Neural cell (in vitro differentiated cells): ENCODE measurements at regions not wholly inside any gene's neighbourhood (a gene's known extent, or its start where the extent isn't known, plus 50 kb on each side); places are given as distances from the start of the nearest gene placed in this dataset.

Source experiments
- H2AFZ ChIP-seq: fragments of 200-600, 300-800 bp; sonication (generic), shearing (Covaris generic); 2 replicates; pipeline ENCODE4 v1.6.0; 2014; ENCODE audit warnings: low read depth, mild to moderate bottlenecking, antibody characterized with exemption, low read length, moderate library complexity
- H3F3A ChIP-seq: fragments of 200-600 bp; shearing (Covaris generic); 2 replicates; pipeline ENCODE4 v1.6.1; 2016; ENCODE audit warnings: mild to moderate bottlenecking, moderate library complexity, mixed read lengths, antibody characterized with exemption, low read length; ENCODE audit not compliant: insufficient read depth, poor library complexity, severe bottlenecking
- H3K27ac ChIP-seq: fragments of 200-600, 300-800 bp; sonication (generic), shearing (Covaris generic); 2 replicates; pipeline ENCODE4 v1.5.1; 2014; ENCODE audit warnings: mild to moderate bottlenecking, low read length, moderate library complexity
- H3K27me3 ChIP-seq: fragments of 300-800, 200-600 bp; sonication (generic), shearing (Covaris generic); 2 replicates; pipeline ENCODE4 v1.6.0; 2014; ENCODE audit warnings: mild to moderate bottlenecking, low read depth, low read length, moderate library complexity; ENCODE audit not compliant: insufficient read depth
- H3K36me3 ChIP-seq: fragments of 300-800, 200-600 bp; sonication (generic), shearing (Covaris generic); 2 replicates; pipeline ENCODE4 v1.5.1; 2014; ENCODE audit warnings: mild to moderate bottlenecking, antibody characterized with exemption, low read length, moderate library complexity; ENCODE audit not compliant: insufficient read depth
- H3K4me2 ChIP-seq: fragments of 300-800, 200-600 bp; sonication (generic), shearing (Covaris generic); 2 replicates; pipeline ENCODE4 v1.6.0; 2014; ENCODE audit warnings: mild to moderate bottlenecking, low read length
- H3K4me3 ChIP-seq: fragments of 300-800, 200-600 bp; sonication (generic), shearing (Covaris generic); 2 replicates; pipeline ENCODE4 v1.5.1; 2014; ENCODE audit warnings: mild to moderate bottlenecking, low read length, moderate library complexity
- H3K79me2 ChIP-seq: fragments of 200-600 bp; shearing (Covaris generic); replicated peaks from 2 replicates; pipeline ENCODE4 v1.6.0; 2014; ENCODE audit warnings: mild to moderate bottlenecking, low read length, moderate library complexity; ENCODE audit not compliant: insufficient read depth
- H3K9ac ChIP-seq: fragments of 300-800, 200-600 bp; sonication (generic), shearing (Covaris generic); 2 replicates; pipeline ENCODE4 v1.6.1; 2016; ENCODE audit warnings: mild to moderate bottlenecking, low read length, mixed read lengths
- H3K9me2 ChIP-seq: fragments of 200-600 bp; shearing (Covaris generic); 2 replicates; pipeline ENCODE4 v1.6.1; 2016; ENCODE audit warnings: mild to moderate bottlenecking, low read length, mixed read lengths; ENCODE audit not compliant: insufficient read depth
- H3K9me3 ChIP-seq: fragments of 200-600, 300-800 bp; sonication (generic), shearing (Covaris generic); 2 replicates; pipeline ENCODE4 v1.6.1; 2016; ENCODE audit warnings: mild to moderate bottlenecking, mixed run types, low read length, moderate library complexity, mixed read lengths
- H4K20me1 ChIP-seq: fragments of 200-600 bp; shearing (Covaris generic); 2 replicates; pipeline ENCODE4 v1.6.1; 2016; ENCODE audit warnings: mild to moderate bottlenecking, mixed run types; ENCODE audit not compliant: insufficient read depth
- EP300 ChIP-seq: fragments of 450-650 bp; conservative IDR thresholded peaks from 2 replicates; pipeline ENCODE4 v1.6.1; 2014; ENCODE audit warnings: antibody characterized with exemption, mild to moderate bottlenecking, moderate library complexity; ENCODE audit not compliant: poor library complexity, severe bottlenecking
- EZH2 ChIP-seq: fragments of 200-600, 300-800 bp; shearing (Covaris generic), sonication (generic); IDR thresholded peaks from 2 replicates; pipeline ENCODE4 v1.6.1; 2014; ENCODE audit warnings: antibody characterized with exemption, low read length, borderline replicate concordance, mild to moderate bottlenecking; ENCODE audit not compliant: insufficient read depth, poor library complexity, severe bottlenecking
- MXI1 ChIP-seq: fragments of 450-650 bp; conservative IDR thresholded peaks from 2 replicates; pipeline ENCODE4 v1.6.1; 2014; ENCODE audit warnings: antibody characterized with exemption, mild to moderate bottlenecking; ENCODE audit not compliant: poor library complexity, severe bottlenecking
- POLR2AphosphoS5 ChIP-seq: IDR thresholded peaks from 2 replicates; pipeline ENCODE4 v1.6.1; 2012
- RAD21 ChIP-seq: fragments of 450-650 bp; conservative IDR thresholded peaks from 2 replicates; pipeline ENCODE4 v1.6.1; 2014; ENCODE audit warnings: antibody characterized with exemption, mild to moderate bottlenecking, moderate library complexity
- SMC3 ChIP-seq: fragments of 450-650 bp; conservative IDR thresholded peaks from 2 replicates; pipeline ENCODE4 v1.6.1; 2014; ENCODE audit warnings: antibody characterized with exemption, mild to moderate bottlenecking, moderate library complexity; ENCODE audit not compliant: poor library complexity
- TAF1 ChIP-seq: IDR thresholded peaks from 2 replicates; pipeline ENCODE4 v1.6.1; 2012; ENCODE audit warnings: low read depth
- TF ChIP-seq, protein P1 (sequence below): fragments of 450-650 bp; IDR thresholded peaks from 2 replicates; pipeline ENCODE4 v1.5.1; 2014; ENCODE audit warnings: antibody characterized with exemption, mild to moderate bottlenecking, moderate library complexity; ENCODE audit not compliant: poor library complexity, severe bottlenecking
- TF ChIP-seq, protein P2 (sequence below): IDR thresholded peaks from 2 replicates; pipeline ENCODE4 v1.6.1; 2012; ENCODE audit warnings: borderline replicate concordance

DNA sequence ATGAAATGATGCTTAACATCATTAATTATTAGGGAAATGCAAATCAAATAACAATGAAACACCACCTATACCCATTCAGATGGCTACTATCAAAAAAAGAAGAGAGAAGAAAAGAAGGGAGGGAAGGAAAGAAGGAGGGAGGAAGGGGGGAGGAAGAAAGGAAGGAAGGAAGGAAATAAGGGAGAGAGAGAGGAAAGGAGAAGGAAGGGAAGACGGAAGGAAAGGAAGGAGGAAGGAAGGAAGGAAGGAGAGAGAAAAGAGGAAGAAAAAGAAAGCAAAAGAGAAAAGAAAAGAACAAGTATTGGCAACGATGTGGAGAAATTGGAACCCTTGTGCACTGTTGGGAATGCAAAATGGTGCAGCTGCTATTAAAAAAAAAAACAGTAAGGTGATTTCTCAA lies 363.3 kb downstream of the TNS1 start:
- Histone ChIP-seq H4K20me1 (no peaks in the 10 kb centered on the region), H3K9me2 (no peaks in the 10 kb centered on the region), H3K79me2 (no peaks in the 10 kb centered on the region), H3K4me2 (no peak overlapping the region), H3K27ac (no peak overlapping the region), H3K9ac (no peak overlapping the region), H3K36me3 (no peaks in the 10 kb centered on the region), H3K9me3 (no peaks in the 10 kb centered on the region), H3F3A (peaks cover 3% of the 10 kb centered on the region), H3K4me3 (no peak overlapping the region), H3K27me3 (no peaks in the 10 kb centered on the region), H2AFZ (no peak overlapping the region)
- no peak for TF ChIP-seq SMC3
- TF ChIP-seq EZH2: no peak
- TF ChIP-seq, protein P1, sequence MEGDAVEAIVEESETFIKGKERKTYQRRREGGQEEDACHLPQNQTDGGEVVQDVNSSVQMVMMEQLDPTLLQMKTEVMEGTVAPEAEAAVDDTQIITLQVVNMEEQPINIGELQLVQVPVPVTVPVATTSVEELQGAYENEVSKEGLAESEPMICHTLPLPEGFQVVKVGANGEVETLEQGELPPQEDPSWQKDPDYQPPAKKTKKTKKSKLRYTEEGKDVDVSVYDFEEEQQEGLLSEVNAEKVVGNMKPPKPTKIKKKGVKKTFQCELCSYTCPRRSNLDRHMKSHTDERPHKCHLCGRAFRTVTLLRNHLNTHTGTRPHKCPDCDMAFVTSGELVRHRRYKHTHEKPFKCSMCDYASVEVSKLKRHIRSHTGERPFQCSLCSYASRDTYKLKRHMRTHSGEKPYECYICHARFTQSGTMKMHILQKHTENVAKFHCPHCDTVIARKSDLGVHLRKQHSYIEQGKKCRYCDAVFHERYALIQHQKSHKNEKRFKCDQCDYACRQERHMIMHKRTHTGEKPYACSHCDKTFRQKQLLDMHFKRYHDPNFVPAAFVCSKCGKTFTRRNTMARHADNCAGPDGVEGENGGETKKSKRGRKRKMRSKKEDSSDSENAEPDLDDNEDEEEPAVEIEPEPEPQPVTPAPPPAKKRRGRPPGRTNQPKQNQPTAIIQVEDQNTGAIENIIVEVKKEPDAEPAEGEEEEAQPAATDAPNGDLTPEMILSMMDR: no peak
- TF ChIP-seq, protein P2, sequence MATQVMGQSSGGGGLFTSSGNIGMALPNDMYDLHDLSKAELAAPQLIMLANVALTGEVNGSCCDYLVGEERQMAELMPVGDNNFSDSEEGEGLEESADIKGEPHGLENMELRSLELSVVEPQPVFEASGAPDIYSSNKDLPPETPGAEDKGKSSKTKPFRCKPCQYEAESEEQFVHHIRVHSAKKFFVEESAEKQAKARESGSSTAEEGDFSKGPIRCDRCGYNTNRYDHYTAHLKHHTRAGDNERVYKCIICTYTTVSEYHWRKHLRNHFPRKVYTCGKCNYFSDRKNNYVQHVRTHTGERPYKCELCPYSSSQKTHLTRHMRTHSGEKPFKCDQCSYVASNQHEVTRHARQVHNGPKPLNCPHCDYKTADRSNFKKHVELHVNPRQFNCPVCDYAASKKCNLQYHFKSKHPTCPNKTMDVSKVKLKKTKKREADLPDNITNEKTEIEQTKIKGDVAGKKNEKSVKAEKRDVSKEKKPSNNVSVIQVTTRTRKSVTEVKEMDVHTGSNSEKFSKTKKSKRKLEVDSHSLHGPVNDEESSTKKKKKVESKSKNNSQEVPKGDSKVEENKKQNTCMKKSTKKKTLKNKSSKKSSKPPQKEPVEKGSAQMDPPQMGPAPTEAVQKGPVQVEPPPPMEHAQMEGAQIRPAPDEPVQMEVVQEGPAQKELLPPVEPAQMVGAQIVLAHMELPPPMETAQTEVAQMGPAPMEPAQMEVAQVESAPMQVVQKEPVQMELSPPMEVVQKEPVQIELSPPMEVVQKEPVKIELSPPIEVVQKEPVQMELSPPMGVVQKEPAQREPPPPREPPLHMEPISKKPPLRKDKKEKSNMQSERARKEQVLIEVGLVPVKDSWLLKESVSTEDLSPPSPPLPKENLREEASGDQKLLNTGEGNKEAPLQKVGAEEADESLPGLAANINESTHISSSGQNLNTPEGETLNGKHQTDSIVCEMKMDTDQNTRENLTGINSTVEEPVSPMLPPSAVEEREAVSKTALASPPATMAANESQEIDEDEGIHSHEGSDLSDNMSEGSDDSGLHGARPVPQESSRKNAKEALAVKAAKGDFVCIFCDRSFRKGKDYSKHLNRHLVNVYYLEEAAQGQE: no peak
- TF ChIP-seq TAF1: no peak
- TF ChIP-seq EP300: no peak
- no peak for TF ChIP-seq RAD21
- TF ChIP-seq POLR2AphosphoS5: no peak
- TF ChIP-seq MXI1: no peak

DNA sequence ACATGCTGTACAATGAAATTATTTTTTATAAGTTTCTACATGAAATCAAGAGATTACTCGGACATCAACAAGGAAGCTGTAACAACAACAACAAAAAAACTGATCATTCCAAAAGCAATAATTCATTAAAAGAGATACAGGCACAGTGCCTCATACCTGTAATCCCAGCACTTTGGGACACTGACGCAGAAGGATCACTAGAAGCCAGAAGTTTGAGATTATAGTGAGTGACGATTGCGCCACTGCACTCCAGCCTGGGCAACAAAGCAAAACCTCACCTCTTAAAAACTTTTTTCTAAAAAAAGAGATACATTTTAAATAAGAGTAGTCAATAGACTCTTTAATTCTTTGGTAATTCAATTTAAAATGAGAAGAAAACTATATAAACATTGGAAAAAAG lies 364.3 kb downstream of the TNS1 start:
- no peak overlapping the region for H2AFZ ChIP-seq
- no peaks in the 10 kb centered on the region for H3K9me3 ChIP-seq
- no peaks in the 10 kb centered on the region for H3K79me2 ChIP-seq
- H3K27me3 ChIP-seq: no peaks in the 10 kb centered on the region
- no peaks in the 10 kb centered on the region for H4K20me1 ChIP-seq
- H3K4me3 ChIP-seq: no peak overlapping the region
- H3F3A ChIP-seq: peaks cover 3% of the 10 kb centered on the region
- no peak overlapping the region for H3K9ac ChIP-seq
- H3K4me2 ChIP-seq: no peak overlapping the region
- H3K27ac ChIP-seq: no peak overlapping the region
- H3K36me3 ChIP-seq: no peaks in the 10 kb centered on the region
- no peaks in the 10 kb centered on the region for H3K9me2 ChIP-seq
- no peak for TF ChIP-seq EZH2

DNA sequence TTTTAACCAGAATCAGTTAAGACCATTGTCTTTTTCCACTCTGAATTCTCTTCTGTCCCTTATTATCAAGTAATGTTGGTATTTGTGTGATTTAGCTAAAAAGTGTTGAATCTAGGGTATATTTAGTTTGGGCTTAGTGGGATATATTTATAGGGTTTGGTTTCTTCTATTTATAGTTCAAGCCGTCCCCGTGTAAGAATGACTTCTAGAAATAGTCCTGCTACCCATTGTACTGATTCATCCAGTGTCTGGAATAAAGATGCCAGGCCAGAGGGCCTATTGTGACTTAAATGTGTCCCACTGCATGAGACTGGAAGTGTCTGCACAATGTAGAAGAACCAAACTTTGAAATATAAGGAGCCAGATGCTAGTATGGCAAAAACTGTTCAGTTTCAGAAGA lies 364.8 kb downstream of the TNS1 start:
- Histone ChIP-seq H3K4me3 (no peak overlapping the region), H2AFZ (no peak overlapping the region), H3K9ac (no peak overlapping the region), H3K27me3 (no peaks in the 10 kb centered on the region), H3K9me3 (no peaks in the 10 kb centered on the region), H3K36me3 (no peaks in the 10 kb centered on the region), H3K9me2 (no peaks in the 10 kb centered on the region), H3F3A (peaks cover under 1% of the 10 kb centered on the region), H3K27ac (no peak overlapping the region), H4K20me1 (no peaks in the 10 kb centered on the region), H3K4me2 (no peak overlapping the region), H3K79me2 (no peaks in the 10 kb centered on the region)
- no peak for TF ChIP-seq EP300
- no peak for TF ChIP-seq EZH2
- TF ChIP-seq RAD21: no peak
- TF ChIP-seq POLR2AphosphoS5: no peak
- TF ChIP-seq MXI1: no peak
